Uterus (tissue), 2 donors: ENCODE measurements at regions not wholly inside any gene's neighbourhood (a gene's known extent, or its start where the extent isn't known, plus 50 kb on each side); places are given as distances from the start of the nearest gene placed in this dataset.

ENCODE experiments used
- CTCF ChIP-seq, 4 experiments: fragments of 200-600 bp in 2 of 4; fragments of 450-650 bp in 2 of 4; sonication (generic) in 2 of 4; IDR thresholded peaks; one replicate each; pipeline ENCODE4 v1.5.1; 2016 to 2019; ENCODE audit warnings: antibody characterized with exemption in 4 of 4, mild to moderate bottlenecking in 2 of 4, moderate library complexity in 1 of 4
- POLR2A ChIP-seq, 2 donors: fragments of 450-650 bp; IDR thresholded peaks; one replicate each; pipeline ENCODE4 v1.6.1; 2016; ENCODE audit warnings: antibody characterized with exemption in 2 of 2, mild to moderate bottlenecking in 1 of 2, moderate library complexity in 1 of 2

DNA sequence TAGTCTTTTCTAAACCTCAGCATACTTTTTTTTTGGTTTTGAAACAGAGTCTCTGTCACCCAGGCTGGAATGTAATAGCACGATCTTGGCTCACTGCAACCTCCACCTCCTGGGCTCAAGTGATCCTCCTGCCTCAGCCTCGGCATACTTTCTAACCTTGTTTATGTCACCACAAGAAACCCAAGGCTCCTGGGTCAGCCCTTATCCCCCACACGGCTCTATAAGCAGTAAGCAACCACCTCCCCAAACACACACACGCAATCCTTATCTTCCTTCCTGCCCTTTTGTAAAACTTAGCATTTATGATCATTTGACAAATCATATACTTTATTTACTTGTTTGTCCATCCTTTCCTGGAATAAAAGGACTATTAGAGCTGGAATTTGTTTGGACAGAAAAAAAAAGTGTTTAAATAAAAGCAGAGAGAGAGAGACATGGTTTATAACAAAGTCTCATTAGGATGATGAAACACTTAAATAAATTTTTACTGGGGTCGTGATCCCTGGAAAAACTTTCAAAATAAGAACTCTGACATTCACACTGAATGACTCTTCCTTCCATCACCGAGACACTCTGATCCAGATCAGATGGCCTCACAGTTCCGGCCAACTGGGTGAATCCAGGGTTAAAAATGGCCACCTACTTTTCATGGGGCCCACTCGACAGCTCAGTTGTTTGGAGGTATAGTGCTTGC is 72.7 kb upstream of the PIK3CG start:
- TF ChIP-seq CTCF (IDR thresholded peaks at IDR 0.05) (no peak), POLR2A (IDR thresholded peaks at IDR 0.05) (no peak)
